A673 (cell line): ENCODE measurements at regions not wholly inside any gene's neighbourhood (a gene's known extent, or its start where the extent isn't known, plus 50 kb on each side); places are given as distances from the start of the nearest gene placed in this dataset.

Source experiments
- BruUV-seq: library from RNA; stranded (reverse); fragments of 400-500 nt; replicated peaks from 2 replicates; lab custom pipeline; 2021; lab: Mats Ljungman, UMichigan
- CTCF ChIA-PET: fragments of 300-600 bp; sonication (Branson Sonifier 250); formaldehyde crosslinking; loops from one replicate; lab custom pipeline; 2022; ENCODE audit warnings: antibody characterized with exemption; lab: Charles Lee
- POLR2A ChIA-PET: fragments of 300-600 bp; sonication (Branson Sonifier 250); formaldehyde crosslinking; loops from one replicate; lab custom pipeline; 2022; ENCODE audit warnings: antibody characterized with exemption; ENCODE audit not compliant: low non-redundant PET; lab: Charles Lee
- DNase-seq: peaks from one replicate; pipeline ENCODE4 v3.0.0-alpha.2; 2015; ENCODE audit warnings: low spot score
- H3K27ac ChIP-seq: fragments of 200-600 bp; sonication (generic); 2 replicates; pipeline ENCODE4 v1.5.1; 2016; ENCODE audit warnings: mixed run types, low read depth, mild to moderate bottlenecking, mixed read lengths, antibody characterized with exemption, low read length; ENCODE audit not compliant: poor library complexity, severe bottlenecking
- H3K27me3 ChIP-seq: fragments of 200-600 bp; sonication (generic); replicated peaks from 2 replicates; pipeline ENCODE4 v1.6.1; 2017; ENCODE audit warnings: mixed run types, low read depth, mild to moderate bottlenecking, mixed read lengths, antibody characterized with exemption, low read length; ENCODE audit not compliant: insufficient read depth, poor library complexity
- H3K36me3 ChIP-seq: fragments of 200-600 bp; sonication (generic); 2 replicates; pipeline ENCODE4 v1.6.1; 2016; ENCODE audit warnings: mixed run types, mild to moderate bottlenecking, mixed read lengths, antibody characterized with exemption, low read length; ENCODE audit not compliant: insufficient read depth, poor library complexity, severe bottlenecking
- H3K4me1 ChIP-seq: fragments of 200-600 bp; sonication (generic); 2 replicates; pipeline ENCODE4 v1.6.1; 2017; ENCODE audit warnings: mixed run types, mild to moderate bottlenecking, mixed read lengths, antibody characterized with exemption, low read length; ENCODE audit not compliant: insufficient read depth, poor library complexity, severe bottlenecking
- H3K4me3 ChIP-seq: fragments of 200-600 bp; sonication (generic); 2 replicates; pipeline ENCODE4 v1.5.1; 2016; ENCODE audit warnings: low read depth, mixed run types, mild to moderate bottlenecking, mixed read lengths, low read length; ENCODE audit not compliant: poor library complexity, severe bottlenecking
- H3K9me3 ChIP-seq: fragments of 200-600 bp; sonication (generic); 2 replicates; pipeline ENCODE4 v1.6.1; 2016; ENCODE audit warnings: mixed run types, low read depth, mild to moderate bottlenecking, mixed read lengths, antibody characterized with exemption, low read length; ENCODE audit not compliant: poor library complexity, severe bottlenecking
- EZH2 ChIP-seq: fragments of 200-600 bp; sonication (generic); IDR thresholded peaks from 2 replicates; pipeline ENCODE4 v1.6.1; 2017; ENCODE audit warnings: borderline replicate concordance, low read depth, mild to moderate bottlenecking, mixed read lengths, antibody characterized with exemption, low read length; ENCODE audit not compliant: poor library complexity, severe bottlenecking
- intact Hi-C: fragments of 100-400 bp; cut with micrococcal nuclease; formaldehyde crosslinking; loops from one replicate; pipeline ENCODE4 v1.10.0; 2022; ENCODE audit not compliant: unreplicated experiment
- TF ChIP-seq, protein P1 (sequence below): fragments of 300-800, 200-600 bp; sonication (generic); conservative IDR thresholded peaks from 2 replicates; pipeline ENCODE4 v1.5.1; 2017; ENCODE audit warnings: low read depth, mild to moderate bottlenecking, antibody characterized with exemption, low read length, moderate library complexity, mixed read lengths

- BruUV-seq, result no TSS peak
- no peaks in the 10 kb centered on the region for H3K36me3 ChIP-seq
- no peaks in the 10 kb centered on the region for H3K4me1 ChIP-seq
- H3K27ac ChIP-seq, result no peak overlapping the region
- ChIA-PET POLR2A (no interaction called here), CTCF (no interaction called here)
- intact Hi-C loops, result no loop called here
- H3K9me3 ChIP-seq, result no peaks in the 10 kb centered on the region
- TF ChIP-seq EZH2, result no peak
- TF ChIP-seq, protein P1, sequence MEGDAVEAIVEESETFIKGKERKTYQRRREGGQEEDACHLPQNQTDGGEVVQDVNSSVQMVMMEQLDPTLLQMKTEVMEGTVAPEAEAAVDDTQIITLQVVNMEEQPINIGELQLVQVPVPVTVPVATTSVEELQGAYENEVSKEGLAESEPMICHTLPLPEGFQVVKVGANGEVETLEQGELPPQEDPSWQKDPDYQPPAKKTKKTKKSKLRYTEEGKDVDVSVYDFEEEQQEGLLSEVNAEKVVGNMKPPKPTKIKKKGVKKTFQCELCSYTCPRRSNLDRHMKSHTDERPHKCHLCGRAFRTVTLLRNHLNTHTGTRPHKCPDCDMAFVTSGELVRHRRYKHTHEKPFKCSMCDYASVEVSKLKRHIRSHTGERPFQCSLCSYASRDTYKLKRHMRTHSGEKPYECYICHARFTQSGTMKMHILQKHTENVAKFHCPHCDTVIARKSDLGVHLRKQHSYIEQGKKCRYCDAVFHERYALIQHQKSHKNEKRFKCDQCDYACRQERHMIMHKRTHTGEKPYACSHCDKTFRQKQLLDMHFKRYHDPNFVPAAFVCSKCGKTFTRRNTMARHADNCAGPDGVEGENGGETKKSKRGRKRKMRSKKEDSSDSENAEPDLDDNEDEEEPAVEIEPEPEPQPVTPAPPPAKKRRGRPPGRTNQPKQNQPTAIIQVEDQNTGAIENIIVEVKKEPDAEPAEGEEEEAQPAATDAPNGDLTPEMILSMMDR, result no peak
- no peaks in the 10 kb centered on the region for H3K27me3 ChIP-seq
- H3K4me3 ChIP-seq, result no peak overlapping the region
- no peak for DNase-seq
Observed at GRCh38 chr18:65631766-65632165, 119.0 kb upstream of the CDH7 start.

DNA sequence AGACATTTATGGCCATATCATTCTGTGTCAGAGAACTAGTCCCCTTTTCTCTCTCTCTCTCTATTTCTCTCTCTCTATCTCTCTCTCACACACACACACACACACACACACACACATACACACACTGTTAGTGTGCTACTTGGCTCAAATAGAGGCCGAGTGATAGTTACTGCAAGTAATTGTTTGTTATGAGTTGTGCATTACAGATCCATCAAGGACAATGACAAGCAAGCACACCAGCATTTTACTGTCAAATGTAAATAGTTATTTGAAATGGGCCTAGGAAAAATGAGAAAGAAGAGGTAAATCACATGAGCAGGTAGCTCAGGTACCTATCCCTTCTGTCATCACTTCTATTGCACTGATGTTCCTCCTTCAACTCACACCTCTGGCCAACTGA is 122.4 kb upstream of the CDH7 start:
- H3K36me3 ChIP-seq, result no peaks in the 10 kb centered on the region
- intact Hi-C loops, result no loop called here
- H3K4me3 ChIP-seq, result no peak overlapping the region
- no peaks in the 10 kb centered on the region for H3K4me1 ChIP-seq
- no peaks in the 10 kb centered on the region for H3K27me3 ChIP-seq
- no TSS peak for BruUV-seq
- H3K27ac ChIP-seq, result no peak overlapping the region
- CTCF ChIA-PET, result no interaction called here
- TF ChIP-seq, protein P1, result no peak
- no peak for TF ChIP-seq EZH2
- no peak for DNase-seq
- no peaks in the 10 kb centered on the region for H3K9me3 ChIP-seq
- POLR2A ChIA-PET, result no interaction called here

DNA sequence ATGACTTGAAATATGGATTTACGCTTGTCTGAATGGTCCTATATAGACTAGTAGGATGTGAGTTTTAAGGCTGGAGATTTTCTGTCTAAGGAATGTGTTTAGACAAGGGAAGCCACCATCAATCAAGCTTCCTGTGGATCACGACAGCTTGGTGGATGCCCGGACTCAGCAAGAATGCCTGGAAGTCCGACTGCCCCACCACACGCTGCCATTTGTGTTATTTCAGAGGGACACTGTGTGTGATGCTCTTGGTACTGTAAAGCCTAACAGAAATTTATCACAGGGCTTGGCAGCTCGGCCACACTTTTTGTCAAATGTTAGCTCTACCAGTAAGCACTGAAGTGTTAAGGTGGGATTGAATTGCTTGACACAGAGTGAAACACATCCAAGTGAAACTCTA is 127.1 kb upstream of the CDH7 start:
- no peaks in the 10 kb centered on the region for H3K4me1 ChIP-seq
- no peak overlapping the region for H3K27ac ChIP-seq
- no peak for TF ChIP-seq EZH2
- TF ChIP-seq, protein P1, result no peak
- no peak for DNase-seq
- CTCF ChIA-PET, result no interaction called here
- no peak overlapping the region for H3K4me3 ChIP-seq
- POLR2A ChIA-PET, result no interaction called here
- intact Hi-C loops, result no loop called here
- no peaks in the 10 kb centered on the region for H3K36me3 ChIP-seq
- H3K27me3 ChIP-seq, result no peaks in the 10 kb centered on the region
- H3K9me3 ChIP-seq, result no peaks in the 10 kb centered on the region
- BruUV-seq, result no TSS peak
